Panc1 (cell line): ENCODE measurements at regions not wholly inside any gene's neighbourhood (a gene's known extent, or its start where the extent isn't known, plus 50 kb on each side); places are given as distances from the start of the nearest gene placed in this dataset.

ENCODE experiments used
- ATAC-seq: fragments of 200-7000 bp; cut with Tn5 transposase; 2 replicates; pipeline ENCODE4 v1.9.1; 2020; ENCODE audit warnings: mild to moderate bottlenecking, moderate library complexity
- BruUV-seq: library from RNA; stranded (reverse); fragments of 400-500 nt; replicated peaks from 2 replicates; lab custom pipeline; 2021; lab: Mats Ljungman, UMichigan
- CTCF ChIA-PET: fragments of 300-600 bp; sonication (Branson Sonifier 250); formaldehyde crosslinking; loops from one replicate; lab custom pipeline; 2022; ENCODE audit warnings: antibody characterized with exemption; lab: Charles Lee
- POLR2A ChIA-PET: fragments of 300-600 bp; sonication (Branson Sonifier 250); formaldehyde crosslinking; loops from one replicate; lab custom pipeline; 2022; ENCODE audit warnings: antibody characterized with exemption; lab: Charles Lee
- DNase-seq: peaks from one replicate; pipeline ENCODE4 v3.0.0-alpha.2; 2010; ENCODE audit warnings: low read depth, low spot score
- H3K27ac ChIP-seq: 2 replicates; pipeline ENCODE4 v1.5.1; 2011; ENCODE audit warnings: mild to moderate bottlenecking, low read length, inconsistent platforms
- H3K27me3 ChIP-seq: fragments of 200-500 bp; sonication (Bioruptor generic); 2 replicates; pipeline ENCODE4 v1.6.0; 2014; ENCODE audit warnings: low read length, inconsistent platforms; ENCODE audit not compliant: control insufficient read depth, insufficient read depth
- H3K36me3 ChIP-seq: fragments of 200-500 bp; sonication (Bioruptor generic); 2 replicates; pipeline ENCODE4 v1.5.1; 2014; ENCODE audit warnings: inconsistent platforms, mild to moderate bottlenecking, low read length, moderate library complexity; ENCODE audit not compliant: control insufficient read depth, insufficient read depth
- H3K4me1 ChIP-seq: 2 replicates; pipeline ENCODE4 v1.5.1; 2011; ENCODE audit warnings: inconsistent platforms, mild to moderate bottlenecking, low read length, moderate library complexity; ENCODE audit not compliant: control insufficient read depth, insufficient read depth
- H3K4me3 ChIP-seq, 2 experiments: 2 replicates each; pipeline ENCODE4 v1.5.1; 2011 to 2012; ENCODE audit warnings: low read depth in 2 of 2, low read length in 2 of 2, mild to moderate bottlenecking in 2 of 2, inconsistent platforms in 1 of 2, moderate library complexity in 1 of 2
- H3K9me3 ChIP-seq: fragments of 200-500 bp; sonication (Bioruptor generic); 2 replicates; pipeline ENCODE4 v1.5.1; 2014; ENCODE audit warnings: low read depth, mild to moderate bottlenecking, inconsistent platforms, low read length, moderate library complexity; ENCODE audit not compliant: control insufficient read depth, insufficient read depth
- POLR2AphosphoS5 ChIP-seq: IDR thresholded peaks from 2 replicates; pipeline ENCODE4 v1.6.1; 2012; ENCODE audit warnings: mild to moderate bottlenecking, low read depth, low read length, moderate library complexity
- SIN3A ChIP-seq: IDR thresholded peaks from 2 replicates; pipeline ENCODE4 v1.6.1; 2012; ENCODE audit warnings: low read depth, mild to moderate bottlenecking, low read length, moderate library complexity, borderline replicate concordance; ENCODE audit not compliant: insufficient read depth
- TCF7L2 ChIP-seq: IDR thresholded peaks from 2 replicates; pipeline ENCODE4 v1.6.1; 2011; ENCODE audit warnings: mild to moderate bottlenecking, low read depth, low read length, inconsistent platforms
- in situ Hi-C: cut with HindIII; loops from 2 replicates; pipeline ENCODE4 v1.10.0; 2016; ENCODE audit warnings: low sequenced_read_pairs, low pct_unique_long_range_greater_than_20kb
- intact Hi-C: fragments of 100-400 bp; cut with micrococcal nuclease; formaldehyde crosslinking; loops from one replicate; pipeline ENCODE4 v1.10.0; 2022; ENCODE audit not compliant: unreplicated experiment
- TF ChIP-seq, protein P1 (sequence below): fragments of 450-650 bp; IDR thresholded peaks from 2 replicates; pipeline ENCODE4 v1.5.1; 2017; ENCODE audit warnings: mild to moderate bottlenecking
- TF ChIP-seq, protein P2 (sequence below), 2 experiments: IDR thresholded peaks; 2 replicates each; pipeline ENCODE4 v1.6.1; 2011 to 2012; ENCODE audit warnings: low read depth in 2 of 2, control low read depth in 1 of 2, low read length in 1 of 2, mild to moderate bottlenecking in 1 of 2, moderate library complexity in 1 of 2; ENCODE audit not compliant: insufficient read depth in 1 of 2

GRCh38 chr13:20297181-20297580 is 65.1 kb upstream of the GJB6 start:
- Histone ChIP-seq H3K36me3 (no peaks in the 10 kb centered on the region), H3K9me3 (no peaks in the 10 kb centered on the region), H3K4me1 (no peaks in the 10 kb centered on the region), H3K4me3 (no peak overlapping the region), H3K27me3 (no peaks in the 10 kb centered on the region), H3K27ac (no peak overlapping the region)
- ChIA-PET POLR2A (no interaction called here), CTCF (no interaction called here)
- ATAC-seq: no peak
- BruUV-seq: no TSS peak
- intact Hi-C loops: no loop called here
- TF ChIP-seq, protein P1, sequence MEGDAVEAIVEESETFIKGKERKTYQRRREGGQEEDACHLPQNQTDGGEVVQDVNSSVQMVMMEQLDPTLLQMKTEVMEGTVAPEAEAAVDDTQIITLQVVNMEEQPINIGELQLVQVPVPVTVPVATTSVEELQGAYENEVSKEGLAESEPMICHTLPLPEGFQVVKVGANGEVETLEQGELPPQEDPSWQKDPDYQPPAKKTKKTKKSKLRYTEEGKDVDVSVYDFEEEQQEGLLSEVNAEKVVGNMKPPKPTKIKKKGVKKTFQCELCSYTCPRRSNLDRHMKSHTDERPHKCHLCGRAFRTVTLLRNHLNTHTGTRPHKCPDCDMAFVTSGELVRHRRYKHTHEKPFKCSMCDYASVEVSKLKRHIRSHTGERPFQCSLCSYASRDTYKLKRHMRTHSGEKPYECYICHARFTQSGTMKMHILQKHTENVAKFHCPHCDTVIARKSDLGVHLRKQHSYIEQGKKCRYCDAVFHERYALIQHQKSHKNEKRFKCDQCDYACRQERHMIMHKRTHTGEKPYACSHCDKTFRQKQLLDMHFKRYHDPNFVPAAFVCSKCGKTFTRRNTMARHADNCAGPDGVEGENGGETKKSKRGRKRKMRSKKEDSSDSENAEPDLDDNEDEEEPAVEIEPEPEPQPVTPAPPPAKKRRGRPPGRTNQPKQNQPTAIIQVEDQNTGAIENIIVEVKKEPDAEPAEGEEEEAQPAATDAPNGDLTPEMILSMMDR: no peak
- TF ChIP-seq SIN3A (no peak), POLR2AphosphoS5 (no peak)
- DNase-seq: no peak
- in situ Hi-C loops: no loop called here

DNA sequence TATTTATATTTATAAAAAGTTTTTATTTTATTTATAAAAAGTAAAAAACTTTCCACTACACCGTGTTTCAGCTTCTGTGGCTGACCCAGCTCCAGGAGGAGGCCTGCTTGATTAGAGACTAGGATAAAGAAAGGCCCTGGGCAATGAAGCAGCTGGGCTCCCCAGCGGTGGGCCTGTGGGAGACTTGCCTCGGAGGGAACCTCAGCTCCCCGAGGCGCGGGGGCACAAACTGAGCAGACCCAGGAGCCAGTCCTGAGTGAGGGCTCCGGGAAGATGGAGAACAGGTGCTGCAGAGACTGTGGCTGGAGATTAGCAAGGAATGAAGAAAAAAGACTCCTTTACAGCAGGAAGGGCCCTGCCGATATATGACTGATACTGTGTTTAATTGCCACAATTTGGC is 63.8 kb upstream of the GJB6 start:
- DNase-seq: no peak

More for the DNA sequence above, 63.8 kb upstream of the GJB6 start:
- BruUV-seq: no TSS peak
- POLR2A ChIA-PET: no interaction called here
- in situ Hi-C loops (no loop called here), intact Hi-C loops (no loop called here)
- TF ChIP-seq SIN3A (no peak), TCF7L2 (no peak), POLR2AphosphoS5 (no peak)
- TF ChIP-seq, protein P1: no peak
- TF ChIP-seq, protein P2, sequence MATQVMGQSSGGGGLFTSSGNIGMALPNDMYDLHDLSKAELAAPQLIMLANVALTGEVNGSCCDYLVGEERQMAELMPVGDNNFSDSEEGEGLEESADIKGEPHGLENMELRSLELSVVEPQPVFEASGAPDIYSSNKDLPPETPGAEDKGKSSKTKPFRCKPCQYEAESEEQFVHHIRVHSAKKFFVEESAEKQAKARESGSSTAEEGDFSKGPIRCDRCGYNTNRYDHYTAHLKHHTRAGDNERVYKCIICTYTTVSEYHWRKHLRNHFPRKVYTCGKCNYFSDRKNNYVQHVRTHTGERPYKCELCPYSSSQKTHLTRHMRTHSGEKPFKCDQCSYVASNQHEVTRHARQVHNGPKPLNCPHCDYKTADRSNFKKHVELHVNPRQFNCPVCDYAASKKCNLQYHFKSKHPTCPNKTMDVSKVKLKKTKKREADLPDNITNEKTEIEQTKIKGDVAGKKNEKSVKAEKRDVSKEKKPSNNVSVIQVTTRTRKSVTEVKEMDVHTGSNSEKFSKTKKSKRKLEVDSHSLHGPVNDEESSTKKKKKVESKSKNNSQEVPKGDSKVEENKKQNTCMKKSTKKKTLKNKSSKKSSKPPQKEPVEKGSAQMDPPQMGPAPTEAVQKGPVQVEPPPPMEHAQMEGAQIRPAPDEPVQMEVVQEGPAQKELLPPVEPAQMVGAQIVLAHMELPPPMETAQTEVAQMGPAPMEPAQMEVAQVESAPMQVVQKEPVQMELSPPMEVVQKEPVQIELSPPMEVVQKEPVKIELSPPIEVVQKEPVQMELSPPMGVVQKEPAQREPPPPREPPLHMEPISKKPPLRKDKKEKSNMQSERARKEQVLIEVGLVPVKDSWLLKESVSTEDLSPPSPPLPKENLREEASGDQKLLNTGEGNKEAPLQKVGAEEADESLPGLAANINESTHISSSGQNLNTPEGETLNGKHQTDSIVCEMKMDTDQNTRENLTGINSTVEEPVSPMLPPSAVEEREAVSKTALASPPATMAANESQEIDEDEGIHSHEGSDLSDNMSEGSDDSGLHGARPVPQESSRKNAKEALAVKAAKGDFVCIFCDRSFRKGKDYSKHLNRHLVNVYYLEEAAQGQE (IDR thresholded peaks at IDR 0.05; ENCODE audit: insufficient read depth in 1 of 2, low read depth in 2 of 2, low read length in 1 of 2): no peak
- H3K4me1 ChIP-seq: no peaks in the 10 kb centered on the region
- no peaks in the 10 kb centered on the region for H3K27me3 ChIP-seq
- H3K9me3 ChIP-seq: no peaks in the 10 kb centered on the region
- H3K27ac ChIP-seq: no peak overlapping the region
- H3K4me3 ChIP-seq: no peak overlapping the region
- CTCF ChIA-PET: no interaction called here
- no peaks in the 10 kb centered on the region for H3K36me3 ChIP-seq
- no peak for ATAC-seq
